WTC11 (cell line): ENCODE measurements at regions not wholly inside any gene's neighbourhood (a gene's known extent, or its start where the extent isn't known, plus 50 kb on each side); places are given as distances from the start of the nearest gene placed in this dataset.

Source experiments
- CTCF ChIP-seq: fragments of 200-600 bp; IDR thresholded peaks from 2 replicates; pipeline ENCODE4 v1.8.0; 2022; ENCODE audit warnings: antibody characterized with exemption
- NR3C1 ChIP-seq: sonication (generic); formaldehyde crosslinking; conservative IDR thresholded peaks from 2 replicates; pipeline ENCODE4 v1.8.1; 2023; ENCODE audit warnings: low read depth, mild to moderate bottlenecking, missing genetic modification reagents
- ZBTB21 ChIP-seq: sonication (generic); formaldehyde crosslinking; IDR thresholded peaks from 2 replicates; pipeline ENCODE4 v1.8.1; 2023; ENCODE audit warnings: mild to moderate bottlenecking, missing genetic modification reagents, borderline replicate concordance
- ZNF281 ChIP-seq: sonication (generic); formaldehyde crosslinking; IDR thresholded peaks from 2 replicates; pipeline ENCODE4 v1.8.0; 2023; ENCODE audit warnings: mild to moderate bottlenecking, missing genetic modification reagents

DNA sequence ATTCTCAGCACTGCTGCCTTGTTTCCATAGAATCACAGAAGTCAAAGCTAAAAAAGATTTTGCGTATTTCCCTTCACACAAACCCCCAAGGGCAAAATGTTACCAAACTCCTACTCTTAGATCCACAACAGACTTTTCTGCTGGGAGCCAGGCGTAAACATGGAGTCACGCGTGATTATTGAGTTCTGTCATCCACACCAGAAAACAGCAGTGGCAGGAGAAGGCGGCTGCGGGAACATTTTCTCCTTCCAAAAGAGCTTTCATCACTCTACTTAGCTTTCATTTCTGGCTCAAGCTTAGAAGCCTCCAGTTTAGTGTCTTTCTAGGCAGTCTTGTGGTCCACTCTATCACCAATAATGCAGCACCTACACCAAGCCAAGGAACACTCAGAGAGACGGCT is 712.9 kb upstream of the NRP1 start:
- TF ChIP-seq NR3C1 (CRISPR knock-in tag) = no peak
- TF ChIP-seq CTCF = no peak
- no peak for TF ChIP-seq ZBTB21 (CRISPR knock-in tag)
- no peak for TF ChIP-seq ZNF281 (CRISPR knock-in tag)
